Mesothelial cell of epicardium (in vitro differentiated cells): ENCODE measurements at regions not wholly inside any gene's neighbourhood (a gene's known extent, or its start where the extent isn't known, plus 50 kb on each side); places are given as distances from the start of the nearest gene placed in this dataset.
A peak's percentile ranks its signal among the peaks of the same experiment; 100 is the strongest.

ENCODE experiments used
- DNase-seq, 2 experiments: peaks; one replicate each; pipeline ENCODE4 v3.0.0; 2021; ENCODE audit warnings: low spot score in 2 of 2; ENCODE audit not compliant: unreplicated experiment in 2 of 2
- H3K27ac Mint-ChIP-seq: 2 replicates; pipeline ENCODE4 v1.8.0; 2021; ENCODE audit warnings: mixed read lengths
- H3K27me3 Mint-ChIP-seq: 2 replicates; pipeline ENCODE4 v1.8.0; 2021; ENCODE audit warnings: low read depth, mixed read lengths
- H3K36me3 Mint-ChIP-seq: 2 replicates; pipeline ENCODE4 v1.8.0; 2021; ENCODE audit warnings: mixed read lengths
- H3K4me1 Mint-ChIP-seq: 2 replicates; pipeline ENCODE4 v1.8.0; 2021; ENCODE audit warnings: mixed read lengths
- H3K4me3 Mint-ChIP-seq: 2 replicates; pipeline ENCODE4 v1.8.0; 2021; ENCODE audit warnings: mild to moderate bottlenecking, moderate library complexity, mixed read lengths
- H3K9me3 Mint-ChIP-seq: 2 replicates; pipeline ENCODE4 v1.8.0; 2021; ENCODE audit warnings: mixed read lengths
- CTCF ChIP-seq: fragments of 200-600 bp; sonication (generic); IDR thresholded peaks from one replicate; pipeline ENCODE4 v1.5.0; 2021; ENCODE audit warnings: antibody characterized with exemption; ENCODE audit not compliant: unreplicated experiment

GRCh38 chr6:10303608-10304506 lies 111.0 kb downstream of the TFAP2A start:
- TF ChIP-seq CTCF = no peak
- Mint-ChIP-seq H3K36me3 (no peaks in the 10 kb centered on the region), H3K9me3 (no peaks in the 10 kb centered on the region), H3K4me3 (no peak overlapping the region), H3K27ac (no peak overlapping the region), H3K4me1 (peaks cover 7% of the 10 kb centered on the region), H3K27me3 (no peaks in the 10 kb centered on the region)
- no peak for DNase-seq

GRCh38 chr6:10302566-10303235 lies 112.2 kb downstream of the TFAP2A start:
- DNase-seq = no peak
- H3K4me3 Mint-ChIP-seq = no peak overlapping the region
- peaks cover 12% of the 10 kb centered on the region for H3K4me1 Mint-ChIP-seq
- no peak overlapping the region for H3K27ac Mint-ChIP-seq
- no peaks in the 10 kb centered on the region for H3K27me3 Mint-ChIP-seq
- no peak for TF ChIP-seq CTCF
- no peaks in the 10 kb centered on the region for H3K36me3 Mint-ChIP-seq
- no peaks in the 10 kb centered on the region for H3K9me3 Mint-ChIP-seq

- TF ChIP-seq CTCF = no peak
- no peaks in the 10 kb centered on the region for H3K36me3 Mint-ChIP-seq
- H3K27ac Mint-ChIP-seq = no peak overlapping the region
- no peaks in the 10 kb centered on the region for H3K27me3 Mint-ChIP-seq
- H3K4me1 Mint-ChIP-seq = peaks cover 7% of the 10 kb centered on the region
- H3K4me3 Mint-ChIP-seq = no peak overlapping the region
- H3K9me3 Mint-ChIP-seq = no peaks in the 10 kb centered on the region
- DNase-seq = no peak
These were observed 114.8 kb downstream of the TFAP2A start for GRCh38 chr6:10300071-10300470.

GRCh38 chr6:10297832-10298231 lies 117.0 kb downstream of the TFAP2A start:
- no peak overlapping the region for H3K4me3 Mint-ChIP-seq
- peak overlapping the region; percentile 76 for H3K27ac Mint-ChIP-seq
- no peak for DNase-seq
- no peaks in the 10 kb centered on the region for H3K9me3 Mint-ChIP-seq
- H3K27me3 Mint-ChIP-seq = no peaks in the 10 kb centered on the region
- TF ChIP-seq CTCF = no peak
- no peaks in the 10 kb centered on the region for H3K36me3 Mint-ChIP-seq
- peaks cover 7% of the 10 kb centered on the region for H3K4me1 Mint-ChIP-seq

- H3K9me3 Mint-ChIP-seq = peaks cover 21% of the 10 kb centered on the region
These were observed 136.1 kb downstream of the TFAP2A start for GRCh38 chr6:10278746-10279145.

More at GRCh38 chr6:10278746-10279145, 136.1 kb downstream of the TFAP2A start:
- Mint-ChIP-seq H3K4me3 (no peak overlapping the region), H3K36me3 (no peaks in the 10 kb centered on the region), H3K27me3 (no peaks in the 10 kb centered on the region), H3K27ac (no peak overlapping the region), H3K4me1 (peaks cover 14% of the 10 kb centered on the region)
- no peak for TF ChIP-seq CTCF
- DNase-seq = no peak
